HL-60 (cell line): ENCODE measurements at regions not wholly inside any gene's neighbourhood (a gene's known extent, or its start where the extent isn't known, plus 50 kb on each side); places are given as distances from the start of the nearest gene placed in this dataset.

Experiments used
- CTCF ChIP-seq: IDR thresholded peaks from one replicate; pipeline ENCODE4 v1.5.1; 2011; ENCODE audit warnings: low read length, control low read depth, inconsistent platforms; ENCODE audit not compliant: insufficient read depth
- GABPA ChIP-seq: IDR thresholded peaks from 2 replicates; pipeline ENCODE4 v1.6.1; 2012; ENCODE audit warnings: low read depth
- POLR2AphosphoS5 ChIP-seq: IDR thresholded peaks from 2 replicates; pipeline ENCODE4 v1.6.1; 2012; ENCODE audit warnings: low read depth
- REST ChIP-seq: IDR thresholded peaks from 2 replicates; pipeline ENCODE4 v1.6.1; 2012; ENCODE audit warnings: low read depth; ENCODE audit not compliant: insufficient replicate concordance
- SPI1 ChIP-seq: IDR thresholded peaks from 2 replicates; pipeline ENCODE4 v1.6.1; 2012; ENCODE audit warnings: low read depth, mild to moderate bottlenecking, borderline replicate concordance

GRCh38 chrX:138082896-138083295 is 517.0 kb downstream of the ZIC3 start:
- no peak for TF ChIP-seq CTCF
- TF ChIP-seq GABPA = no peak
- no peak for TF ChIP-seq POLR2AphosphoS5
- TF ChIP-seq SPI1 = no peak
- TF ChIP-seq REST = no peak
